GM19372 (cell line): ENCODE measurements at regions not wholly inside any gene's neighbourhood (a gene's known extent, or its start where the extent isn't known, plus 50 kb on each side); places are given as distances from the start of the nearest gene placed in this dataset.
"Not testable (repeated sequence)": the region's sequence is repeated elsewhere in the genome, so short reads cannot be mapped to it uniquely, and the experiment has no call there.

ENCODE experiments used
- ATAC-seq: cut with Tn5 transposase; IDR thresholded peaks from one replicate; pipeline ENCODE4 v1.9.1; 2021; ENCODE audit warnings: mild to moderate bottlenecking, low read depth, moderate library complexity; ENCODE audit not compliant: unreplicated experiment

- ATAC-seq = no peak
Measured at GRCh38 chr4:77220828-77221613, 64.0 kb downstream of the CCNG2 start.

- ATAC-seq = no peak
Measured at GRCh38 chr4:77225022-77225421, 68.0 kb downstream of the CCNG2 start.

GRCh38 chr4:77226939-77227705, 70.1 kb downstream of the CCNG2 start:
- ATAC-seq = no peak

- ATAC-seq = no peak
Measured at GRCh38 chr4:77229433-77229832, 72.4 kb downstream of the CCNG2 start.

- ATAC-seq = no peak
Measured at GRCh38 chr4:77232653-77233052, 75.6 kb downstream of the CCNG2 start.

- peak; percentile 67 for ATAC-seq
Measured at GRCh38 chr4:77235289-77235854, 78.4 kb downstream of the CCNG2 start.

- ATAC-seq = no peak
Measured at GRCh38 chr4:77236806-77237205, 79.8 kb downstream of the CCNG2 start.

- no peak for ATAC-seq
Measured at GRCh38 chr4:77240469-77241066, 83.6 kb downstream of the CCNG2 start.

- ATAC-seq = no peak
Measured at GRCh38 chr4:77248805-77249204, 91.8 kb downstream of the CCNG2 start.

GRCh38 chr4:77251751-77252150, 94.7 kb downstream of the CCNG2 start:
- no peak for ATAC-seq

- ATAC-seq = no peak
Measured at GRCh38 chr4:77263247-77263646, 106.2 kb downstream of the CCNG2 start.

- not testable (repeated sequence) for ATAC-seq
Measured at GRCh38 chr4:77263976-77264375, 107.0 kb downstream of the CCNG2 start.

GRCh38 chr4:77264826-77265225, 107.8 kb downstream of the CCNG2 start:
- no peak for ATAC-seq

GRCh38 chr4:77268108-77268507, 111.1 kb downstream of the CCNG2 start:
- ATAC-seq = no peak

GRCh38 chr4:77269505-77269904, 112.5 kb downstream of the CCNG2 start:
- ATAC-seq = no peak

- no peak for ATAC-seq
Measured at GRCh38 chr4:77273412-77273811, 116.4 kb downstream of the CCNG2 start.

GRCh38 chr4:77279114-77279513, 122.1 kb downstream of the CCNG2 start:
- ATAC-seq = not testable (repeated sequence)

GRCh38 chr4:77282305-77282704, 125.3 kb downstream of the CCNG2 start:
- ATAC-seq = no peak

- ATAC-seq = no peak
Measured at GRCh38 chr4:77284036-77284435, 127.0 kb downstream of the CCNG2 start.

GRCh38 chr4:77286906-77287305, 129.9 kb downstream of the CCNG2 start:
- no peak for ATAC-seq

GRCh38 chr4:77293426-77293825, 136.4 kb downstream of the CCNG2 start:
- no peak for ATAC-seq
